ENCODE measurements at regions not wholly inside any gene's neighbourhood (a gene's known extent, or its start where the extent isn't known, plus 50 kb on each side); places are given as distances from the start of the nearest gene placed in this dataset.

- TF ChIP-seq CTCF (IDR thresholded peaks at IDR 0.05; ENCODE audit: low read depth, low read length, poor library complexity, severe bottlenecking) (no peak), EZH2phosphoT487 (IDR thresholded peaks at IDR 0.05; ENCODE audit: borderline replicate concordance, low read length) (no peak)
These were observed 177.8 kb downstream of the SIPA1L2 start for GRCh38 chr1:232452117-232452516.

Measured in DOHH2 (cell line).